Neural crest cell (in vitro differentiated cells): ENCODE measurements at regions not wholly inside any gene's neighbourhood (a gene's known extent, or its start where the extent isn't known, plus 50 kb on each side); places are given as distances from the start of the nearest gene placed in this dataset.

ENCODE experiments used
- DNase-seq: peaks from one replicate; pipeline ENCODE4 v3.0.0; 2021; ENCODE audit warnings: low read depth, mixed read lengths, low spot score
- H3K27ac Mint-ChIP-seq: one replicate; pipeline ENCODE4 v1.8.0; 2021; ENCODE audit warnings: mild to moderate bottlenecking, mixed read lengths; ENCODE audit not compliant: unreplicated experiment
- H3K27me3 Mint-ChIP-seq: 2 replicates; pipeline ENCODE4 v1.8.0; 2021; ENCODE audit warnings: low read depth, mild to moderate bottlenecking, mixed read lengths
- H3K36me3 Mint-ChIP-seq: 2 replicates; pipeline ENCODE4 v1.8.0; 2021; ENCODE audit warnings: low read depth, mild to moderate bottlenecking, mixed read lengths
- H3K4me1 Mint-ChIP-seq: 2 replicates; pipeline ENCODE4 v1.8.0; 2021; ENCODE audit warnings: mixed read lengths
- H3K4me3 Mint-ChIP-seq: one replicate; pipeline ENCODE4 v1.8.0; 2021; ENCODE audit warnings: mild to moderate bottlenecking, mixed read lengths
- H3K9me3 Mint-ChIP-seq: 2 replicates; pipeline ENCODE4 v1.8.0; 2021; ENCODE audit warnings: mixed read lengths
- CTCF ChIP-seq: fragments of 200-600 bp; sonication (generic); conservative IDR thresholded peaks from 2 replicates; pipeline ENCODE4 v1.5.0; 2021; ENCODE audit warnings: antibody characterized with exemption, mild to moderate bottlenecking

DNA sequence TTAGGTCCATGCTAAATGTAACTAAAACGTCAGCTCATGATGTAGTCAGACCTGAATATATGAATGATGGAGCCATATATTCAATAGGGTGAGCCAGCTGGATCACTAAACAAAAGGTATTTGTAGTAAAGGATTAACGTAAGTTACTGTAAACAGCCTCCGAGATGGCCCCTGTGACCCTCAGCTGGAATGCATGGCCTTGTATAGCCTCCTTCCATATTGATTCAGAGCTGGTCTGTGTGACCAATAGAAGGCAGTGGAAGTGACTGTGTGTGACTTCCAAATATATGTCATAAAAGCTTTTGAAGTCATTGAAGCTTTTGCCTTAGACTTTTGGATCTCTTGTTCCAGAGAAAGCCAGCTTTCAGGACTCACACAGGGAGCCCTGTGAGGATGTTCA is 154.4 kb upstream of the CHD1 start:
- Mint-ChIP-seq H3K4me1 (peaks cover 11% of the 10 kb centered on the region), H3K27ac (no peak overlapping the region), H3K9me3 (no peaks in the 10 kb centered on the region), H3K36me3 (no peaks in the 10 kb centered on the region), H3K27me3 (no peaks in the 10 kb centered on the region), H3K4me3 (no peak overlapping the region)
- DNase-seq, result no peak
- TF ChIP-seq CTCF, result no peak

- no peaks in the 10 kb centered on the region for H3K36me3 Mint-ChIP-seq
- H3K4me1 Mint-ChIP-seq, result peaks cover 11% of the 10 kb centered on the region
- no peaks in the 10 kb centered on the region for H3K27me3 Mint-ChIP-seq
- TF ChIP-seq CTCF, result no peak
- H3K9me3 Mint-ChIP-seq, result no peaks in the 10 kb centered on the region
- no peak overlapping the region for H3K27ac Mint-ChIP-seq
- no peak overlapping the region for H3K4me3 Mint-ChIP-seq
- DNase-seq, result no peak
These were observed 152.9 kb upstream of the CHD1 start for GRCh38 chr5:99081711-99082110.

GRCh38 chr5:99076723-99077640 is 148.2 kb upstream of the CHD1 start:
- H3K4me1 Mint-ChIP-seq, result peaks cover 4% of the 10 kb centered on the region
- H3K27me3 Mint-ChIP-seq, result no peaks in the 10 kb centered on the region
- H3K36me3 Mint-ChIP-seq, result no peaks in the 10 kb centered on the region
- no peak for DNase-seq
- no peak overlapping the region for H3K4me3 Mint-ChIP-seq
- H3K27ac Mint-ChIP-seq, result peak overlapping the region; percentile 32
- TF ChIP-seq CTCF, result no peak
- H3K9me3 Mint-ChIP-seq, result no peaks in the 10 kb centered on the region

GRCh38 chr5:99072846-99073245 is 144.0 kb upstream of the CHD1 start:
- Mint-ChIP-seq H3K9me3 (no peaks in the 10 kb centered on the region), H3K27me3 (no peaks in the 10 kb centered on the region), H3K4me3 (no peak overlapping the region), H3K4me1 (no peaks in the 10 kb centered on the region), H3K27ac (no peak overlapping the region), H3K36me3 (no peaks in the 10 kb centered on the region)
- TF ChIP-seq CTCF, result no peak
- DNase-seq, result no peak

DNA sequence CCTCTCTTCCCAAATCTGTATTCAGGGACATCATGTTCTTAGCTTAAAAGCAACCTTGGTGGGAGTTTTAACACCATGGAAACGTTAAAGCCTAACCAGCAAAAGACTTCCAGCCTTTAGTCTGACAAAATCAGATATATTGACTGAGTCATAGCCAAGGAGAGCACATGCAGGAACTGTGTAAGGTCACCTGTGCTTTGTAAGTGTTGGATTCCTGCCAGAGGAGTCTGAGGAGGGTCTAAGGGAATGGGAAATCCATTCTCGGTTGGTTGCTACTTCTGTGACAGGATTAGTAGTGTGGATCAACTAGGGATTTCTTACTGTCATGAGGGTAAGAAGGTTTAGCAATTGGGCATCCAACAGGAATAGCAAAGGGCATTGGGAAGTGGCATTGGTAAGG is 142.0 kb upstream of the CHD1 start:
- Mint-ChIP-seq H3K27me3 (no peaks in the 10 kb centered on the region), H3K9me3 (no peaks in the 10 kb centered on the region), H3K36me3 (no peaks in the 10 kb centered on the region), H3K4me3 (no peak overlapping the region), H3K27ac (no peak overlapping the region), H3K4me1 (no peaks in the 10 kb centered on the region)
- DNase-seq, result no peak
- no peak for TF ChIP-seq CTCF
